Progenitor cell of endocrine pancreas (in vitro differentiated cells): ENCODE measurements at regions not wholly inside any gene's neighbourhood (a gene's known extent, or its start where the extent isn't known, plus 50 kb on each side); places are given as distances from the start of the nearest gene placed in this dataset.

Experiments
- DNase-seq: peaks from one replicate; pipeline ENCODE4 v3.0.0; 2021; ENCODE audit warnings: low spot score; ENCODE audit not compliant: unreplicated experiment
- H3K27ac Mint-ChIP-seq: 2 replicates; pipeline ENCODE4 v1.8.0; 2021; ENCODE audit warnings: mild to moderate bottlenecking, moderate library complexity, mixed read lengths
- H3K27me3 Mint-ChIP-seq: 2 replicates; pipeline ENCODE4 v1.8.0; 2021; ENCODE audit warnings: mixed read lengths
- H3K36me3 Mint-ChIP-seq: 2 replicates; pipeline ENCODE4 v1.8.0; 2022; ENCODE audit warnings: mixed read lengths; ENCODE audit not compliant: insufficient read depth
- H3K4me1 Mint-ChIP-seq: 2 replicates; pipeline ENCODE4 v1.8.0; 2021; ENCODE audit warnings: low read depth, mixed read lengths
- H3K4me3 Mint-ChIP-seq: 2 replicates; pipeline ENCODE4 v1.8.0; 2021; ENCODE audit warnings: low read depth, mild to moderate bottlenecking, moderate library complexity, mixed read lengths
- H3K9me3 Mint-ChIP-seq: 2 replicates; pipeline ENCODE4 v1.8.0; 2021; ENCODE audit warnings: low read depth, mixed read lengths
- CTCF ChIP-seq: fragments of 200-600 bp; sonication (generic); IDR thresholded peaks from one replicate; pipeline ENCODE4 v1.5.0; 2021; ENCODE audit warnings: antibody characterized with exemption, mild to moderate bottlenecking; ENCODE audit not compliant: unreplicated experiment

- no peak for DNase-seq
- Mint-ChIP-seq H3K27me3 (no peaks in the 10 kb centered on the region), H3K27ac (no peak overlapping the region), H3K9me3 (peaks cover 6% of the 10 kb centered on the region), H3K4me3 (no peak overlapping the region), H3K36me3 (no peaks in the 10 kb centered on the region), H3K4me1 (no peaks in the 10 kb centered on the region)
- TF ChIP-seq CTCF = no peak
These were observed 282.0 kb upstream of the DKK2 start for GRCh38 chr4:107318078-107318477.

GRCh38 chr4:107317611-107318010 is 281.5 kb upstream of the DKK2 start:
- no peaks in the 10 kb centered on the region for H3K36me3 Mint-ChIP-seq
- TF ChIP-seq CTCF = no peak
- no peak for DNase-seq
- no peaks in the 10 kb centered on the region for H3K4me1 Mint-ChIP-seq
- H3K27ac Mint-ChIP-seq = no peak overlapping the region
- H3K27me3 Mint-ChIP-seq = no peaks in the 10 kb centered on the region
- H3K9me3 Mint-ChIP-seq = peaks cover 6% of the 10 kb centered on the region
- no peak overlapping the region for H3K4me3 Mint-ChIP-seq

GRCh38 chr4:107315584-107315983 is 279.5 kb upstream of the DKK2 start:
- no peaks in the 10 kb centered on the region for H3K4me1 Mint-ChIP-seq
- H3K36me3 Mint-ChIP-seq = no peaks in the 10 kb centered on the region
- no peak overlapping the region for H3K27ac Mint-ChIP-seq
- DNase-seq = no peak
- peaks cover 6% of the 10 kb centered on the region for H3K9me3 Mint-ChIP-seq
- TF ChIP-seq CTCF = no peak
- H3K27me3 Mint-ChIP-seq = no peaks in the 10 kb centered on the region
- no peak overlapping the region for H3K4me3 Mint-ChIP-seq

GRCh38 chr4:107314156-107314555 is 278.0 kb upstream of the DKK2 start:
- Mint-ChIP-seq H3K9me3 (peaks cover 6% of the 10 kb centered on the region), H3K27me3 (no peaks in the 10 kb centered on the region), H3K27ac (no peak overlapping the region), H3K4me3 (no peak overlapping the region), H3K36me3 (no peaks in the 10 kb centered on the region), H3K4me1 (no peaks in the 10 kb centered on the region)
- DNase-seq = no peak
- TF ChIP-seq CTCF = no peak

GRCh38 chr4:107312366-107312765 is 276.3 kb upstream of the DKK2 start:
- no peaks in the 10 kb centered on the region for H3K27me3 Mint-ChIP-seq
- no peaks in the 10 kb centered on the region for H3K4me1 Mint-ChIP-seq
- peaks cover 6% of the 10 kb centered on the region for H3K9me3 Mint-ChIP-seq
- no peak overlapping the region for H3K4me3 Mint-ChIP-seq
- H3K36me3 Mint-ChIP-seq = no peaks in the 10 kb centered on the region
- no peak overlapping the region for H3K27ac Mint-ChIP-seq
- no peak for DNase-seq
- no peak for TF ChIP-seq CTCF
